Right lobe of liver (tissue), 6 donors: ENCODE measurements at regions not wholly inside any gene's neighbourhood (a gene's known extent, or its start where the extent isn't known, plus 50 kb on each side); places are given as distances from the start of the nearest gene placed in this dataset.

Source experiments
- ATAC-seq, 4 donors: fragments of 200-7000 bp; cut with Tn5 transposase; one replicate each; pipeline ENCODE4 v1.9.1; 2020; ENCODE audit warnings: mild to moderate bottlenecking in 4 of 4, moderate library complexity in 4 of 4
- DNase-seq, 3 donors: peaks; one replicate each; pipeline ENCODE4 v3.0.0-alpha.2; 2020
- H3K27ac ChIP-seq, 3 donors: fragments of 200-600 bp; one replicate each; pipeline ENCODE4 v1.8.0; 2022
- H3K27me3 ChIP-seq, 2 donors: fragments of 200-600 bp; one replicate each; pipeline ENCODE4 v1.8.0; 2022
- H3K36me3 ChIP-seq, 4 donors: fragments of 200-600 bp; sonication (generic) in 1 of 4; one replicate each; pipeline versions ENCODE4 v1.5.1 to v1.8.0; 2017 to 2022; ENCODE audit warnings: control low read depth in 1 of 4
- H3K4me1 ChIP-seq, 4 donors: fragments of 200-600 bp; sonication (generic) in 1 of 4; one replicate each; pipeline versions ENCODE4 v1.5.1 to v1.8.0; 2017 to 2022; ENCODE audit warnings: control low read depth in 1 of 4
- H3K4me3 ChIP-seq, 3 donors: fragments of 200-600 bp; one replicate each; pipeline ENCODE4 v1.8.0; 2022
- H3K9me3 ChIP-seq, 4 donors: fragments of 200-600 bp; sonication (generic) in 1 of 4; one replicate each; pipeline versions ENCODE4 v1.5.1 to v1.8.0; 2017 to 2022; ENCODE audit warnings: control low read depth in 1 of 4
- POLR2A ChIP-seq: fragments of 450-650 bp; IDR thresholded peaks from one replicate; pipeline ENCODE4 v1.6.1; 2017; ENCODE audit warnings: antibody characterized with exemption, mild to moderate bottlenecking
- WGBS: methylation state at CpG from one replicate; pipeline ENCODE4 v1.1.6; 2018; ENCODE audit warnings: low coverage, low lambda C conversion rate; ENCODE audit not compliant: insufficient coverage; ENCODE audit errors: missing lambda C conversion rate; 5-methylcytosine and 5-hydroxymethylcytosine counted together
- intact Hi-C, 2 donors: fragments of 100-400 bp; cut with DNase I; formaldehyde crosslinking; loops; one replicate each; pipeline versions ENCODE4 v1.11.2 to v1.14.1; 2022
- TF ChIP-seq, protein P1 (sequence below), 4 donors: fragments of 200-600 bp in 3 of 4; fragments of 450-650 bp in 1 of 4; IDR thresholded peaks; one replicate each; pipeline versions ENCODE4 v1.5.1 to v1.8.0; 2016 to 2022; ENCODE audit warnings: antibody characterized with exemption in 4 of 4, mild to moderate bottlenecking in 2 of 4
- donor health status: DM: no; HTN: yes; CAD: no.
- donor health status: DM: no; HTN: no; CAD: no.
- donor health status: DM: no; HTN: no; CAD: no.
- donor health status: DM: no; HTN: yes; CAD: no.
- donor health status: DM: no; HTN: yes; CAD: no.

- no peak for ATAC-seq
- H3K27me3 ChIP-seq, result no peaks in the 10 kb centered on the region
- no peak for DNase-seq
- no peak overlapping the region for H3K27ac ChIP-seq
- intact Hi-C loops, result no loop called here
- no peak overlapping the region for H3K4me3 ChIP-seq
- 43% methylated on average over 1 of the region's 1 CpG for WGBS
- TF ChIP-seq, protein P1, sequence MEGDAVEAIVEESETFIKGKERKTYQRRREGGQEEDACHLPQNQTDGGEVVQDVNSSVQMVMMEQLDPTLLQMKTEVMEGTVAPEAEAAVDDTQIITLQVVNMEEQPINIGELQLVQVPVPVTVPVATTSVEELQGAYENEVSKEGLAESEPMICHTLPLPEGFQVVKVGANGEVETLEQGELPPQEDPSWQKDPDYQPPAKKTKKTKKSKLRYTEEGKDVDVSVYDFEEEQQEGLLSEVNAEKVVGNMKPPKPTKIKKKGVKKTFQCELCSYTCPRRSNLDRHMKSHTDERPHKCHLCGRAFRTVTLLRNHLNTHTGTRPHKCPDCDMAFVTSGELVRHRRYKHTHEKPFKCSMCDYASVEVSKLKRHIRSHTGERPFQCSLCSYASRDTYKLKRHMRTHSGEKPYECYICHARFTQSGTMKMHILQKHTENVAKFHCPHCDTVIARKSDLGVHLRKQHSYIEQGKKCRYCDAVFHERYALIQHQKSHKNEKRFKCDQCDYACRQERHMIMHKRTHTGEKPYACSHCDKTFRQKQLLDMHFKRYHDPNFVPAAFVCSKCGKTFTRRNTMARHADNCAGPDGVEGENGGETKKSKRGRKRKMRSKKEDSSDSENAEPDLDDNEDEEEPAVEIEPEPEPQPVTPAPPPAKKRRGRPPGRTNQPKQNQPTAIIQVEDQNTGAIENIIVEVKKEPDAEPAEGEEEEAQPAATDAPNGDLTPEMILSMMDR (IDR thresholded peaks at IDR 0.05), result no peak
- no peak for TF ChIP-seq POLR2A
- H3K9me3 ChIP-seq, result no peaks in the 10 kb centered on the region
- no peaks in the 10 kb centered on the region for H3K4me1 ChIP-seq
- H3K36me3 ChIP-seq, result no peaks in the 10 kb centered on the region
Observed at GRCh38 chr18:44514106-44514505, 166.6 kb upstream of the SETBP1 start.

- H3K27ac ChIP-seq, result no peak overlapping the region
- 80% methylated on average over 1 of the region's 1 CpG for WGBS
Observed at GRCh38 chr18:44514766-44515165, 165.9 kb upstream of the SETBP1 start.

GRCh38 chr18:44516450-44516849, 164.2 kb upstream of the SETBP1 start:
- TF ChIP-seq POLR2A, result no peak
- TF ChIP-seq, protein P1 (IDR thresholded peaks at IDR 0.05), result no peak
- Histone ChIP-seq H3K36me3 (no peaks in the 10 kb centered on the region), H3K4me3 (no peak overlapping the region), H3K9me3 (no peaks in the 10 kb centered on the region), H3K4me1 (no peaks in the 10 kb centered on the region), H3K27me3 (no peaks in the 10 kb centered on the region), H3K27ac (no peak overlapping the region)
- DNase-seq, result no peak
- WGBS, result 29% methylated on average over 1 of the region's 1 CpG
- intact Hi-C loops, result no loop called here
- ATAC-seq, result no peak

More at GRCh38 chr18:44514766-44515165, 165.9 kb upstream of the SETBP1 start:
- Histone ChIP-seq H3K4me1 (no peaks in the 10 kb centered on the region), H3K4me3 (no peak overlapping the region), H3K36me3 (no peaks in the 10 kb centered on the region), H3K27me3 (no peaks in the 10 kb centered on the region), H3K9me3 (no peaks in the 10 kb centered on the region)
- DNase-seq, result no peak
- intact Hi-C loops, result no loop called here
- no peak for TF ChIP-seq POLR2A
- TF ChIP-seq, protein P1 (IDR thresholded peaks at IDR 0.05), result no peak
- ATAC-seq, result no peak

GRCh38 chr18:44517136-44517535, 163.6 kb upstream of the SETBP1 start:
- TF ChIP-seq, protein P1 (IDR thresholded peaks at IDR 0.05), result no peak
- no peak for TF ChIP-seq POLR2A
- no peak for DNase-seq
- H3K27me3 ChIP-seq, result no peaks in the 10 kb centered on the region
- WGBS, result 48% methylated on average over 3 of the region's 3 CpGs
- H3K27ac ChIP-seq, result no peak overlapping the region
- H3K36me3 ChIP-seq, result no peaks in the 10 kb centered on the region
- intact Hi-C loops, result no loop called here
- H3K4me1 ChIP-seq, result no peaks in the 10 kb centered on the region
- no peak for ATAC-seq
- H3K9me3 ChIP-seq, result no peaks in the 10 kb centered on the region
- no peak overlapping the region for H3K4me3 ChIP-seq

DNA sequence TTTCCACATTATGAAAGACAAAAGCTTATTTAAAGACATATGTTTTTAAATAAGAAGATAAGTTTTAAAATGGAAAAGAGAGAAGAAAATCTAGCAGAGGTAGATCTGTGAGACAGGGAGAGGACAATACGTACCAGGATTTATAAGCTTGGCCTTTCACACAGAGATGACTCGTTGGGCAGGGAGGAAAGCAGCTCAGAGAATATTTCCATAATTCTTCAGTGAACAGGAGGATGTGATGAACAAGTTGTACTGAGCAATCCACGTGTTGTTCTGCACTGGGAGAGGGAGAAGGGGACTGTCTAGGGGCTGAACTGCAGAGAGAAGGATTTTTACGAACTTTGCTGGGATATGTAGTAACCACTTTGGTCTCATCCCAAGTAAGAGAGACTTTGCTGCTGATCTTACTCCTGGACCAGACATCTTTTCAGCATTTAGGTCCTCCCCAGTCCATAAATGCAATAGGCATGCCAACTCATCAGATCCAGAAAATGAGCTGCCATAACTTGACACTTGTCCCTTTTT, 162.5 kb upstream of the SETBP1 start:
- DNase-seq (no peak), ATAC-seq (no peak)
- WGBS, result 50% methylated on average over 4 of the region's 4 CpGs
- Histone ChIP-seq H3K9me3 (no peaks in the 10 kb centered on the region), H3K27ac (no peak overlapping the region), H3K36me3 (no peaks in the 10 kb centered on the region), H3K4me3 (no peak overlapping the region), H3K27me3 (no peaks in the 10 kb centered on the region), H3K4me1 (no peaks in the 10 kb centered on the region)
- intact Hi-C loops, result no loop called here
- TF ChIP-seq POLR2A, result no peak
- TF ChIP-seq, protein P1 (IDR thresholded peaks at IDR 0.05), result no peak
